Left lung (tissue), 4 donors: ENCODE measurements at regions not wholly inside any gene's neighbourhood (a gene's known extent, or its start where the extent isn't known, plus 50 kb on each side); places are given as distances from the start of the nearest gene placed in this dataset.

ENCODE experiments used
- ATAC-seq: fragments of 200-7000 bp; cut with Tn5 transposase; one replicate; pipeline ENCODE4 v1.9.1; 2020; ENCODE audit warnings: moderate library complexity
- DNase-seq, 4 donors: peaks; one replicate each; pipeline ENCODE4 v3.0.0-alpha.2; 2013 to 2020
- H3K27ac ChIP-seq, 2 donors: fragments of 200-600 bp; sonication (generic) in 1 of 2; one replicate each; pipeline versions ENCODE4 v1.5.0 to v1.8.0; 2020 to 2021
- H3K27me3 ChIP-seq, 2 donors: fragments of 200-600 bp; sonication (generic) in 1 of 2; one replicate each; pipeline versions ENCODE4 v1.5.0 to v1.8.0; 2020 to 2021
- H3K36me3 ChIP-seq, 2 donors: fragments of 200-600 bp; sonication (generic) in 1 of 2; one replicate each; pipeline versions ENCODE4 v1.5.0 to v1.8.0; 2020 to 2021
- H3K4me1 ChIP-seq, 2 donors: fragments of 200-600 bp; one replicate each; pipeline ENCODE4 v1.8.0; 2021
- H3K4me3 ChIP-seq, 2 donors: fragments of 200-600 bp; sonication (generic) in 1 of 2; one replicate each; pipeline versions ENCODE4 v1.5.0 to v1.8.0; 2020 to 2021; ENCODE audit warnings: mild to moderate bottlenecking in 1 of 2
- H3K9me3 ChIP-seq, 2 donors: fragments of 200-600 bp; sonication (generic) in 1 of 2; one replicate each; pipeline versions ENCODE4 v1.5.0 to v1.8.0; 2020 to 2021
- CTCF ChIP-seq, 2 donors: fragments of 200-600 bp; sonication (generic) in 1 of 2; IDR thresholded peaks; one replicate each; pipeline versions ENCODE4 v1.5.0 to v1.8.0; 2021; ENCODE audit warnings: antibody characterized with exemption in 2 of 2
- intact Hi-C, 2 donors: fragments of 100-400 bp; cut with DNase I; formaldehyde crosslinking; loops; one replicate each; pipeline versions ENCODE4 v1.11.2 to v1.14.2; 2022
- donor health status: DM: no; HTN: yes; CAD: no.
- donor health status: DM: no; HTN: no; CAD: no.

GRCh38 chr3:157938154-157938779 lies 168.0 kb downstream of the SHOX2 start:
- H3K27ac ChIP-seq, result no peak overlapping the region
- intact Hi-C loops, result no loop called here
- ATAC-seq, result no peak

GRCh38 chr3:157931517-157931916 lies 174.7 kb downstream of the SHOX2 start:
- DNase-seq (peak in 1 of 4 donors; percentile 1), ATAC-seq (no peak)
- Histone ChIP-seq H3K27me3 (no peaks in the 10 kb centered on the region), H3K4me1 (no peaks in the 10 kb centered on the region), H3K36me3 (no peaks in the 10 kb centered on the region), H3K4me3 (no peak overlapping the region), H3K27ac (no peak overlapping the region), H3K9me3 (no peaks in the 10 kb centered on the region)
- intact Hi-C loops, result no loop called here
- no peak for TF ChIP-seq CTCF (IDR thresholded peaks at IDR 0.05)

More at GRCh38 chr3:157938154-157938779, 168.0 kb downstream of the SHOX2 start:
- Histone ChIP-seq H3K4me3 (no peak overlapping the region), H3K9me3 (no peaks in the 10 kb centered on the region), H3K36me3 (no peaks in the 10 kb centered on the region), H3K27me3 (no peaks in the 10 kb centered on the region), H3K4me1 (no peaks in the 10 kb centered on the region)
- no peak for TF ChIP-seq CTCF (IDR thresholded peaks at IDR 0.05)
- DNase-seq, result no peak

- Histone ChIP-seq H3K27me3 (no peaks in the 10 kb centered on the region), H3K27ac (no peak overlapping the region), H3K4me3 (no peak overlapping the region), H3K4me1 (no peaks in the 10 kb centered on the region), H3K9me3 (no peaks in the 10 kb centered on the region), H3K36me3 (no peaks in the 10 kb centered on the region)
- intact Hi-C loops, result no loop called here
- no peak for TF ChIP-seq CTCF (IDR thresholded peaks at IDR 0.05)
- DNase-seq (no peak), ATAC-seq (no peak)
These were observed 176.0 kb downstream of the SHOX2 start for GRCh38 chr3:157930000-157930780.

- ATAC-seq, result no peak
- Histone ChIP-seq H3K27ac (no peak overlapping the region), H3K9me3 (no peaks in the 10 kb centered on the region), H3K4me1 (no peaks in the 10 kb centered on the region), H3K4me3 (no peak overlapping the region), H3K27me3 (no peaks in the 10 kb centered on the region), H3K36me3 (no peaks in the 10 kb centered on the region)
- DNase-seq, result no peak
- intact Hi-C loops, result no loop called here
- no peak for TF ChIP-seq CTCF (IDR thresholded peaks at IDR 0.05)
These were observed 179.4 kb downstream of the SHOX2 start for GRCh38 chr3:157926822-157927221.

GRCh38 chr3:157922614-157923013 lies 183.6 kb downstream of the SHOX2 start:
- ATAC-seq (no peak), DNase-seq (no peak)
- TF ChIP-seq CTCF (IDR thresholded peaks at IDR 0.05), result no peak
- Histone ChIP-seq H3K27ac (no peak overlapping the region), H3K9me3 (no peaks in the 10 kb centered on the region), H3K36me3 (no peaks in the 10 kb centered on the region), H3K4me1 (no peaks in the 10 kb centered on the region), H3K4me3 (no peak overlapping the region), H3K27me3 (no peaks in the 10 kb centered on the region)
- intact Hi-C loops, result no loop called here
